HG03571 (cell line): ENCODE measurements at regions not wholly inside any gene's neighbourhood (a gene's known extent, or its start where the extent isn't known, plus 50 kb on each side); places are given as distances from the start of the nearest gene placed in this dataset.
"Not testable (repeated sequence)": the region's sequence is repeated elsewhere in the genome, so short reads cannot be mapped to it uniquely, and the experiment has no call there.

ENCODE experiments used
- ATAC-seq: cut with Tn5 transposase; IDR thresholded peaks from one replicate; pipeline ENCODE4 v1.9.1; 2021; ENCODE audit not compliant: unreplicated experiment

DNA sequence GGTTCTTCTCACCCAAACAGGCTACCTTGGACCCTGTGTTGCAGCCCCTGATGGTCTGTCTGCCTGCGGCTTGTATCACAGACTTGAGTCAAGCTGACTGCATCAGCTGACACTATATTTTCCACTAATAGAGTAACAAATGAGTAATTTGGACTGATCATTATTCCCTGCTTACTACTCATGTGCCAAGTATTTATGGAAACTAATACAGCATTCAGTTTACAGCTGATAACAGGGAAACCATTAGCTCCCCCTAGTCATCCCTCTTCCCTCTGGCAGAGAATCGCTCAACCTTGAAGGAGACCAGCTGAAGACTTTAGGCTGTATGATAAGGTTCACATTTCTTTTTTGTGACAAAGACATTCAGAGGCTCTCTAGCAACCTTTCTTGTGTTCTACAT lies 116.6 kb upstream of the SYT6 start:
- no peak for ATAC-seq

DNA sequence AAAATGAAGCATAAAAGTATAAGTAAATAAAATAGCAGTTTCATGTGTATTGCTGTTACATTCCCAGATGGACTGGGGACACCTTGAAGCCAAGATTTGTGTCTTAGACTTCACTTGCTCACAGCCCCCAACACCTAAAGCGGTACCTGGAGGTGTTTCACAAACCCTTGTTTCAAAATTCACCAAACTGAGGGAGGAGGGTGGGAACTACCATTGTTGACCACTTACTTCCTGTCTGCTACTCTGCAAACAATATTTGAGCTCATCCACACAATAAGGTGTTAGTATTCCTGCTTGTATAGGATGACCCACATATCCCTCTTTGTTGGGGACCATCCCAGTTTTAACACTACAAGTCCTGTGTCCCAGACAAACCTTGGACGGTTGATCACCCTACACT lies 115.9 kb upstream of the SYT6 start:
- no peak for ATAC-seq

DNA sequence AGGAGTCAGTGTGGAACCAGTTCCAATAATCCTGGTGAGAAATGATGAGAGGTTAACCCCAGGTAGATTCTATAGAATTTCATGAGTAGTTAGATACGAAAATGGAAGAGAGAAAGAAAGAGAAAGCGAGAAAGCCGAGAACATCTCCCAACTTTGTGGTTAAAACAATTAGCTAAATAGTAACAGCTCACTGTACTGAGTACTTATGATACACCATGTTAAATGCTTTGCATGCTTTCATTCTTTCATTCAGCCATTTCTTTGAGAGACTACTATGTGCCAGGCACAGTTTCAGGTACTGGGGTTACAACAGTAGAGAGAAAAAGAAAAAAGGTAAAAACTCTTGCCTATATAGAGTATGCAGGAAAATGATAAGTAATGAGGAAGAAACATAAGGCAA lies 109.7 kb upstream of the SYT6 start:
- peak; percentile 80 for ATAC-seq

DNA sequence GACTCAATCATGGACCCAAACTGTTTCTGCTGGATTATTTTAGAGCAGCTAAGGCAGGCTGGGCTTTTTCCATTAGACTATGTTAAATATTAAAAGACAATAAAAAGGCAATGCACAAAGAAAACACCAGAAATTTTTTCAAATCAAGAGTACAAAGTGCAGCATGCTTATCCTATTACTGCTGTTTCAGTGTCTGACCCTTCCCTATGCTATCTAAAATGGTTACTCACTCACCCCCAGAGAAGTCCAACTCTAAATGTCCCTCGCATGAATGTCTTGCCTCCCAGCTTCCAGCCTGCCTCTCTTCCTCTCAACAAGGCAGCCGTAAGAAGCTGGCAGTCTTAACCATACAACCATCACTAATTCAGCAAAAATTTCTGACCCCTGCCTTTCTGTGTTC lies 108.7 kb upstream of the SYT6 start:
- ATAC-seq, result no peak

DNA sequence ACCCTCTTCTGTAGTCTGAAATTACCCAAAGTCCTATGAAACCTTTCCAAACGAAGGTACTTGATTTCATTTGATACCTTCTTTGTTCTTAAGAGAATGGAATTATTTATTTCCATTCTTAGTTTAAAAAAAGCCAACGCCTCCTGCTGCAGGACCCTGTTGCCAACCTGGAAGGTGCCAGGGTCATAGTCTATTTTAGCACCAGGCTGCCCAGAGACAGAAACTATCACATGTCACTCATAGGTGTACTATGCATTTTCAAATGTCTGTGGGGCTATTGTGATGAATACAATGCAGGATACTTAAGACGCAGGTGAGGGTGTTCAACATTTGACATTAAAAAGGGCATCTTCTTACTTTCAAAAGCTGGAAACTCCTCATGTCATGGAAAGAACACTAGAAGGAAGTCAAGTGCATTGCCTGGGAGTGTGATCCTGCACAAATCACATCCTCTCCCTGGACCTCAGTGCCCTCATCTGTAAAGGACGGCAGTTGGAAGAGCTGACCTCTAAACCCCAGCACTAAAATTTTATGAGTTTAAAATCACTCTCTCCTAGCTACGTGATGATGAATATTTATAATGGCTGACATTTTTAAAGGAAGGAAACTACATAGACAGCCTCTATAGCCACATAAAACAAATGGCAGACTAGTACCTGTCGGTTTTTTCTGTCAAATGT lies 107.3 kb upstream of the SYT6 start:
- ATAC-seq, result no peak

DNA sequence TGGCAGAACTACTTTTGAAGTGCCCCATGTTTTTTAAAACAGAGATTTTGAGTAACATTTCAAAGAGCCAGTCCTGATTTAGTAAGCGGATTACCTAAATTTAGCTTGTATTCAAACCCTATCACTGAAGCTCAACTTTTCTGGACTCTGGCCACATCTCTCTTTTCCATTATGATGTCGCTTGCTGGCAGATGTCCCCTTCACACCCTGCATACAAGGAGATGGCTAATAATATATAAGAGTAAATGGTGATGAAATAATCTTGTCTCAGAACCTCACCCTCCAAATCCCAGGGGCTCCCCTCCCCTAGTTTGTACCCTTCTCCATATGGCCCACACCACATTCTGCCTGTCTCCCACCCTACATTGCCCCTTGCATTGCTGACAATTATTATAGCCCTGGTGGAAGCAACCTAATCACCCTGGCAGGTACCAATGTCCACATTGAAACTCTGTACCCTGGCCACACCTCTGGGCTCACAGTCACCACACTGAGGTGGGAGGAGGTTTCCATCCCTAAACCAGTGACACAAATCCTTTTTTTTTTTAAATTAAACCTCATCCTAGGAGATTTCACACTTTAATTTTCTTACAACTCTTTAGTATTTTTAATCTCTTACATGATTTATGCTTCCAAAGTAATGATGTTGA lies 106.0 kb upstream of the SYT6 start:
- no peak for ATAC-seq

DNA sequence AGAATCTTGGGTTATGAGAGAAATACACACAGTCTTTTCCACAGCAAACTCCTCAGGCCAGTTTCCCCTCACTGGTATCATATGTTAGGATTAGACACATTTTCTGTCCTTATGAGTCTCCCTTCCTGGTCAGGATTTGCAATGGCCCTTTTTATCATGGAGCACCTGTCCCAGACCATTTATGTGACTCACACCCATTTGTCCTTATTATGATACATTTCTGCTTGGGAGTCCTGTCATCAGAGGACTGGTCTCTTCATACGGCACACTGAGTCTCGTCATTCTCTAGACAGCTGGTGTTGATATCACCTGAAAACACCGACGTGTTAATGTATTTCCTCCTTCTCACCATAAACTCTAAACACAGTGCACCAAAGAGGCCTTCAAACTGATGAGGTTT lies 105.0 kb upstream of the SYT6 start:
- ATAC-seq, result no peak

DNA sequence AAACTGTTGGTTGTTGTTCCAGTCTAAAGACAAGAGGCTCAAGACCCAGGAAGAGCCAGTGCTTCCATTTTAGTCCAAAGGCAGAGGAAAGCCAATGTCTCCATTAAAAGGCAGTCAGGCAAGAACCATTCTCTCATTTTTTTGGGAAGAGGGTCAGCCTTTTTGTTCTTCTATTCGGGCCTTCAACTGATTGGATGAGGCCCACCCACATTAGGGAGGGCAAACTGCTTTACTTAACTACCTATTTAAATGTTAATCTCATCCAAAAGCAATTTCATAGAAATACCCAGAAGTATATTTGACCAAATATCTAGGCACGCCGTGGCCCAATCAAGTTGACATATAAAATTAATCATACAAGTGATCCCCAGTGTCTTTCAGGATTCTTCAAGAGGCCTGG lies 104.4 kb upstream of the SYT6 start:
- no peak for ATAC-seq

DNA sequence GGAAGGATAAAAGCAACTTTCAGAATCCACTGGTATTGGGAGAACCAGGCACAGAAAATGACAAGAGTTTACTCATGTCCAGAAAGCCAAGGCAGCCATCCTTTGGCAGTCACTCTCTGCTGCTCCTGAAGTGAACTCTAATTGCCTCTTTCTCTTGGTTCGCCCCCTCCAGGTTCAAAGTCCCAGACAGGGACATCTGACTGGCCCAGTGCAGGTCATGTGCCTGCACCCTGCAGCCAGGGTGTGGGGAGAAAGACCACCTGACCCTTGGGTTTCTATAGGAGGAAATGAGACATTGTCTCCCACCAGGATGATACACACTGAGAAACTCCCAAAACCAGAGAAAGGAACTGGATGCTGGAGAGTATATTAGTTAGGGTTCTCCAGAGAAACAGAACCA lies 103.9 kb upstream of the SYT6 start:
- no peak for ATAC-seq

DNA sequence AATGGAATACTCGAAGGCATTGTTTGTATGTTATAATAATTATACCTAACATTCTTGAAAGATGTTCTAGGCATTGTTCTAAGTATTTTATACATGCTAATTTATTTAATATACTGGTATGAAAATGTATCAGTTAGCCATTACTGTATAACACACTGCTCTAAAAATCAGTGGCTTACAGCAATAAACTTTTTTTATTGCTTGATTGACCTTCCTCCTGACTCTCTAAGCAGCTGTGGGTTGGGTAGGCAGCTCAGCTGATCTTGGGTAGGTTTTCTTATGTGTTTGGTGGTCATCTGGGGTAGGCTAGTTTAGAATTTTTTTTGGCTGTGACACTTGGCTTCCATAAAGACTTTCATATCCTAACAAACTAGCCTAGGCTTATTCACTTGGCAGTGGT lies 100.2 kb upstream of the SYT6 start:
- ATAC-seq, result no peak

DNA sequence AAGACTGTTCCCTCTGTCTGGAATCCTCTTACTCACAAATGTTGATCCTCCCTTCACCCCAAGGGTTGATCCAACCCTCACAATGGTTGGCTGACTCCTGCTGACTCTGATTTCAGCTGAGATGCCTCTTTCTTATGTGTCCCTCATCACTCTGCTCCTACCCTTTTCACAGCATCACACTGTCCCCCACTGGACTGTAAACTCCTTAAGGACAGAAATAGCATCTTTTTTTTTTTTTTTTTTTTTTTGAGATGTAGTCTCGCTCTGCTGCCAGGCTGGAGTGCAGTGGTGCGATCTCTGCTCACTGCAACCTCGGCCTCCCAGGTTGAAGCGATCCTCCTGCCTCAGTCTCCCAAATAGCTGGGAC lies 97.9 kb upstream of the SYT6 start:
- ATAC-seq, result no peak

DNA sequence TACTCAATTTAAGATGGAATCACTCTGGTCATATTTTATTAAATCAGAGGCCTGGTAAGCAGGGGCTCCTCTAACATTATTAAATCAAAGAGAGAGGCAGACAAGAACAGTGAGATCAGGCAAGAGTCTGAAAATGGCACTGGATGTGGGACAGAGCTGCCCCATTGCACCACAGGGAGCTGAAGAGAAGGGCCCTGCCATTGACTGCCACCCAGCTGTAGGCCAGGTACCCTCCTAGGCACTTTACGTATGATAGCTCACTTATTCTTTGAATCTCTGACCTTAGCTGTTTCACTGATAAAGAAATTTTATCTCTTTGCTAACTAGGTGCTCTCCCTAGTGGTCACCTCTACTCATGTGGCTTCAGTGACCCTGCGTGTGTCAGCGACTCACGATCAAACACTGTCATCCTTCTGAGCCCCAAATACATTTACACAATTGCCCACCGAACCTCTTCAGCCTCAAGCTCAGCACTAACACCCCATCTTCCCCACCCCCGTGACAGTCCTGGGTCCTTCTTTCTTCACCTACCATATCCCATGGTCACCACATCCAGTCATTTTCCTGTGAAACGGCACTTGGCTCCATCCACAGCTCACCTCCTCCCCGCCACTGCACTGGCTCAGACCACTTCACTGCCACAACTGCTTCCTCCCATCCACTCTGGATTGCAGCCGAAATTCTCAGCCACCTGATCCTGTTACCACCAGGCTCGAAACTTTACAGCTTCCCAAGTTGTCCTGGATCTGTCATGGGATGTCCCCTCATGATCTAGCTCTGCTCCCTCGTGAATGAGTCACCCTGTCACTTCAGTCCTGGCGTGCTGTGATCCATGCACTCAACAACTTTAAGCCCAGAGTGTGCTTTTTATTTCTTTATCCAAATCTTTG lies 97.3 kb upstream of the SYT6 start:
- no peak for ATAC-seq

DNA sequence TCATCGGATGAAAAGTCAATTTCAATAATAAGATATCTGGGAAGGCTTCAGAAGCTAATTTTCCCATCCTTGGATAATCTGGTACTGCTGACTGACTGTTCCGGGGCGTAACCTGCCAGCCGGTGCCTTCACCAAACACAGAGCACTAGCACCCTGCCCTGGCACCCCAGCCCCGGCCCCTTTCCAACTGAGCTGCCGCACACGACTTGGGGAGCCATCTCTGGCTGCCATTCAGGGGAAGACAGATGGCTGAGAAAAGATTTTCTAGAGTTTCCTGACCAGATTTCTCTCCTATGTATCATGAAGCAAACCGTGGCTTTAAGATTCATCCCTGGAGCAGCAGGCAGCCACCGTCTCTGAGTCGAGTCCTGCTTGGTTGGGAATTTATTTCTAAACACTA lies 96.0 kb upstream of the SYT6 start:
- no peak for ATAC-seq

DNA sequence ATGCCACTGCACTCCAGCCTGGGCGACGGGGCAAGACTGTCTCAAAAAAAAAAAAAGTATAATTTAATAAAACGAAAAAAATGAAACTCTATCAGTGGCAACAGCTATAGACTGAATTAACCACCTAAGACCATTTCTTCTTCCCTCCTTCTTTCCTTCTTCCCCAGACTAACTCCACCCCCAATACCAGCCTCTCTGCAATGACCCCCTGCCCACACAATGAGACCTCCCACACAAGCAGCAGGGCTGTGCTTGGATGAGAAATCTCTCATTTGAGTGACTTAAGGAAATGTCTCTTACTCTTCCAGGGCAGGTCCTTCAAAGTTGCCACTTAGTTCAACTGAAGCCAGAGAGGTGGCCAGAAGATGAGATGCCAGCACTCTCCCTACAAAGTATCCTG lies 94.5 kb upstream of the SYT6 start:
- ATAC-seq, result no peak

DNA sequence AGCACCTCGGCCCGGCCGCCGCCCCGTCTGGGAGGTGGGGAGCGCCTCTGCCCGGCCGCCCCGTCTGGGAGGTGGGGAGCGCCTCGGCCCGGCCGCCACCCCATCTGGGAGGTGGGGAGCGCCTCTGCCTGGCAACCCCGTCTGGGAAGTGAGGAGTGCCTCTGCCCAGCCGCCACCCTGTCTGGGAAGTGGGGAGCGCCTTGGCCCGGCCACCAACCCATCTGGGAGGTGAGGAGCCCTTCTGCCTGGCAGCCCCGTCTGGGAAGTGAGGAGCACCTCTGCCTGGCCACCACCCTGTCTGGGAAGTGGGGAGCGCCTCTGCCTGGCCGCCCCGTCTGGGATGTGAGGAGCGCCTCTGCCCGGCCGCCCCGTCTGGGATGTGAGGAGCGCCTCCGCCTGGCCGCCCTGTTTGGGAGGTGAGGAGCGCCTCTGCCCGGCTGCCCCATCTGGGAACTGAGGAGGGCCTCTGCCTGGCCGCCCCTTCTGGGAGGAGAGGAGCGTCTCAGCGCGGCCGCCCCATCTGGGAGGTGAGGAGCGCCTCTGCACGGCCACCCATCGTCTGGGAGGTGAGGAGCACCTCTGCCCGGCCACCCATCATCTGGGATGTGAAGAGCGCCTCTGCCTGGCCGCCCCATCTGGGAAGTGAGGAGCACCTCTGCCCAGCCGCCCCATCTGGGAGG lies 89.0 kb upstream of the SYT6 start:
- not testable (repeated sequence) for ATAC-seq

DNA sequence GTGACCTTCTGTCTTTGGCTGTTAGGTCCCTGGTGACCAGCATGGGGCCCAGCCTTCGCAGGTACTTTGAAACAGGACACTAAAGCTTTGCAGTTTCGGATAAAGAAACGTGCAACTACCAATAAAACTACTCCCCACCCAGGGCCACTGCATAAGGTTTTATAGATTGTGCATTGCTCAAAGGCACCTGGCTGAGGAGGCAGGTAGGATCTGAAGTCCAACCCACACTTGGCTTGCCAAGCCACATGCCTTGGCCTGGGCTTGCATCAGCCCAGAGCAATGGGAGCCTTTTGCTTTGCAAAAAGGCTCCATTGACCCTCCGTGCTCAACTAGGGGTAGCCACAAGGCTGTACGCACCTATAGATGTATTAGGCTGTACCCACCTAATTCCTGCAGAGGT lies 84.4 kb upstream of the SYT6 start:
- ATAC-seq, result no peak

DNA sequence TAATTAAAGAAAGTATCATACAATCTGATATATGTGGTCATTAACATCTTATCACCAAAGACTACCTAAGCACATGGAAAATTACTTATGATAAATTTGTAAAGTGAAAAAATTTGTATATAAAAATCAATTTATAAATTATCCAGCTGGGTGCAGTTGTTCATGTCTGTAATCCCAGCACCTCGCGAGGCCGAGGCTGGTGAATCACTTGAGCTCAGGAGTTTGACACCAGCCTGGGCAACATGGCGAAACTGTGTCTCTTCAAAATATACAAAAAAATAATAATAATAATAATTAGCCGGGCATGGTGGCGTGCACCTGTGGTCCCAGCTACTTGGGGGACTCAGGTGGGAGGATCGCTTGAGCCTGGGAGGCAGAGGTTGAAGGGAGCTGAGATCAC lies 82.8 kb upstream of the SYT6 start:
- ATAC-seq, result no peak

DNA sequence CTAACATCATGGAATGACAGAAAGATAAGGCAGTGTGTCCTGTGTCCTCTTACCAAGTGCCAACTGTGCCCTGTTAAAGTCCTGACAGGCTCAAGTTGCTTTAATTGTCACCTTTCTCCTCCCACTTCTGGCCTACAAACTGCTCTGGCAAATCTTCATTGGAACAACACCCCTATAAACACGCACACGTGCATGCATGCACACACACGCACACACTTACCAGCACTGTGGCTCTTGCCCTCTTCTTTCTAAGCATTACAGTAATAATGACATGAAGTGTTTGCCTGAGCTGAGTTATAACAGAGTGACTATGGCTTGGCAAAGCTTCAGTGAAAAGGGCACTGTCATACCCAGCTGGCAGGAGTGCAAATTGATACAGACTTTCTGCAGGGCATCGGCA lies 82.3 kb upstream of the SYT6 start:
- ATAC-seq, result no peak

DNA sequence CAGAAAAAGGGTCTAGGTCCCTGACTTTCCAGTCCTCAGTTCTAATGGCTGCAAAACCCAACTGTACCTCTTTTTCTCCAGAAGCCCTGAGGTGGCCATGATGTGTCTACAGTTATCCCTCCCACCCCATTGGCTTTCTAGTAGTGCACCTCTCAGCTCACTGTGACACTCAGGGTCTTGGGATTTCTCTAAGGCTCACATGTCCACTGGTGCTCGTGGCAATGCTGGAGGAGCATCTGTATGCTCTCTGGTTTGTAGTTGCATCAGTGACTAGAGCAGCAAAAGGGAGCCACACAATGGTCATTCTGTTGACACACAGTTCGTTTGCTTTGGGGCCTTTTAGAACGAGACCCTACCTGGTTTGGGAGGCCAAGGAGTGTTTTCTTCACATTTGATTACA lies 81.6 kb upstream of the SYT6 start:
- ATAC-seq, result no peak

DNA sequence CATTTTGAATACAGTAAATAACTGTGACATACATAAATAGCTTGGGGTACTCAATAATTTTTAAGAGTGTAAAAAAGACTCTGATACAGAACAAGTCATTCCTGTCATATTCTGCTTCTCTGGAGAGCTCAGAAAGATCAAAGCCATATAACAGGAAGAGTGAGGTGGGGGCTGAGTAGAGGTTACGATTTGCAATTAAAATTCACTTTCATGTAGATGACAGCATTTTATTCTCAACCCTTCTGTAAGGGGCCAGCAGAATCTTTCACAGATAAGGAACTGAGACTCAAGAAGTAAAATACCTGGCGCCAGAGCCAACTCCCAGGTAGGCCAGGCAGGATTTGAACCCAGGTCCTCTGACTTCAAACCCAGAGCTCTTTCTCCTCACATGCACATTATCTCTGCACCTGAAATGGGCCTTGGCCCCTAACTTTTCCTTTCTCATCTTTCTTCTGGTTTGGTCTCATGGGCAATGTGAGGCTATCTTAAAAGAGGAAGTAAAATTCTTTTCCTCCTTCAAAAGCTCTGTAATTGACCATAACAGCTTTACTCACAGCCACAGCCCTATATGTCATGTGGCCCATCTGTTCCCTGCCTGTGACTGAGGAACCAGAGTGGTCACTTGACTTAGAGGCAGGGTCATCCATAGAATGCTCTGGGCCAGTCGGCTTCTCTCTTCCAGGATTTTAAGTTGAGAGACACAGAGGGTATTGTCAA lies 80.9 kb upstream of the SYT6 start:
- no peak for ATAC-seq

DNA sequence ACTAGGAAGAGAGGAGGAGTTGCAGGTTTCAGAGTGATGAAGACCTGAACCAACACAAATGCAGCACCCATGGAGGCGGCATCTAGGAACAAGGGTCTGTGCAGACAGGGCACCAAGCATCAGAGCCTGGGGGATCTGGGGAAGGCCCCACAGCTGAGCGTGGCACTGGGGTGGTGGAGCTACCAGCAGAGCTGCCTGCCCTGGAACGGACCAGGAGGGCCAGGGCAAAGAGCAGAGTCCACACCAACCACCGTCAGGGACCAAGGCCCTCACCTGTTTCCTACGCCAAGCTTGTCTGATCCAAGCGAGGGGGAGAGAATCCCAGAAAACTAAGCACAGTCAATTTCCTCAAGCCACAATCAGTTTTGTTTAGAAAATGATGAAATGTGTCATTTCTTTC lies 79.0 kb upstream of the SYT6 start:
- ATAC-seq, result no peak
